ENCODE measurements at regions not wholly inside any gene's neighbourhood (a gene's known extent, or its start where the extent isn't known, plus 50 kb on each side); places are given as distances from the start of the nearest gene placed in this dataset.
"Not testable (repeated sequence)": the region's sequence is repeated elsewhere in the genome, so short reads cannot be mapped to it uniquely, and the experiment has no call there.

GRCh38 chr6:81003156-81003555 lies 749.3 kb downstream of the TENT5A start:
- no peaks in the 10 kb centered on the region for H3K27me3 ChIP-seq (replicated peaks; ENCODE audit: insufficient read depth)
- TF ChIP-seq POLR2A (IDR thresholded peaks at IDR 0.05) = no peak
- TF ChIP-seq CTCF (IDR thresholded peaks at IDR 0.05) = no peak
- no peak for TF ChIP-seq POLR2AphosphoS5 (IDR thresholded peaks at IDR 0.05)
- H3K4me1 ChIP-seq (replicated peaks) = no peaks in the 10 kb centered on the region
- no peak for DNase-seq (ENCODE audit: low spot score)
- H3K27ac ChIP-seq = no peak overlapping the region
- H3K4me3 ChIP-seq = no peak overlapping the region
- 45% methylated on average over 2 of the region's 2 CpGs for WGBS
- intact Hi-C loops (cut with DNase I) = no loop called here
- H3K9me3 ChIP-seq = no peaks in the 10 kb centered on the region
- no peaks in the 10 kb centered on the region for H3K36me3 ChIP-seq

- Histone ChIP-seq H3K36me3 (no peaks in the 10 kb centered on the region), H3K27ac (no peak overlapping the region), H3K4me1 (replicated peaks) (no peaks in the 10 kb centered on the region), H3K27me3 (replicated peaks; ENCODE audit: insufficient read depth) (no peaks in the 10 kb centered on the region), H3K4me3 (no peak overlapping the region), H3K9me3 (no peaks in the 10 kb centered on the region)
- WGBS = 45% methylated on average over 1 of the region's 1 CpG
- intact Hi-C loops (cut with DNase I) = no loop called here
- no peak for DNase-seq (ENCODE audit: low spot score)
- TF ChIP-seq CTCF (IDR thresholded peaks at IDR 0.05) (no peak), POLR2A (IDR thresholded peaks at IDR 0.05) (no peak), POLR2AphosphoS5 (IDR thresholded peaks at IDR 0.05) (no peak)
Observed at GRCh38 chr6:81002126-81002525, 750.4 kb downstream of the TENT5A start.

GRCh38 chr6:80991316-80991715 lies 761.2 kb downstream of the TENT5A start:
- no peaks in the 10 kb centered on the region for H3K4me1 ChIP-seq (replicated peaks)
- H3K36me3 ChIP-seq = no peaks in the 10 kb centered on the region
- no peak for DNase-seq (ENCODE audit: low spot score)
- intact Hi-C loops (cut with DNase I) = no loop called here
- H3K9me3 ChIP-seq = no peaks in the 10 kb centered on the region
- no peaks in the 10 kb centered on the region for H3K27me3 ChIP-seq (replicated peaks; ENCODE audit: insufficient read depth)
- H3K4me3 ChIP-seq = no peak overlapping the region
- 61% methylated on average over 2 of the region's 2 CpGs for WGBS
- no peak for TF ChIP-seq POLR2AphosphoS5 (IDR thresholded peaks at IDR 0.05)
- no peak for TF ChIP-seq POLR2A (IDR thresholded peaks at IDR 0.05)
- TF ChIP-seq CTCF (IDR thresholded peaks at IDR 0.05) = no peak
- no peak overlapping the region for H3K27ac ChIP-seq

- Histone ChIP-seq H3K9me3 (no peaks in the 10 kb centered on the region), H3K27ac (no peak overlapping the region), H3K36me3 (no peaks in the 10 kb centered on the region), H3K27me3 (replicated peaks; ENCODE audit: insufficient read depth) (no peaks in the 10 kb centered on the region), H3K4me3 (no peak overlapping the region), H3K4me1 (replicated peaks) (no peaks in the 10 kb centered on the region)
- TF ChIP-seq CTCF (IDR thresholded peaks at IDR 0.05) (no peak), POLR2AphosphoS5 (IDR thresholded peaks at IDR 0.05) (no peak), POLR2A (IDR thresholded peaks at IDR 0.05) (no peak)
- WGBS = 76% methylated on average over 3 of the region's 3 CpGs
- DNase-seq (ENCODE audit: low spot score) = no peak
- intact Hi-C loops (cut with DNase I) = no loop called here
Observed at GRCh38 chr6:80988892-80989291, 763.6 kb downstream of the TENT5A start.

- no peak for TF ChIP-seq CTCF (IDR thresholded peaks at IDR 0.05)
- no peak for TF ChIP-seq POLR2AphosphoS5 (IDR thresholded peaks at IDR 0.05)
- TF ChIP-seq POLR2A (IDR thresholded peaks at IDR 0.05) = no peak
- Histone ChIP-seq H3K4me1 (replicated peaks) (no peaks in the 10 kb centered on the region), H3K9me3 (no peaks in the 10 kb centered on the region), H3K27me3 (replicated peaks; ENCODE audit: insufficient read depth) (no peaks in the 10 kb centered on the region), H3K27ac (no peak overlapping the region), H3K36me3 (no peaks in the 10 kb centered on the region), H3K4me3 (no peak overlapping the region)
- DNase-seq (ENCODE audit: low spot score) = no peak
- 72% methylated on average over 3 of the region's 3 CpGs for WGBS
- intact Hi-C loops (cut with DNase I) = no loop called here
Observed at GRCh38 chr6:80988286-80988685, 764.2 kb downstream of the TENT5A start.

GRCh38 chr6:80981226-80981625 lies 771.3 kb downstream of the TENT5A start:
- H3K9me3 ChIP-seq; H3K4me3 ChIP-seq; intact Hi-C loops (cut with DNase I); H3K27ac ChIP-seq; H3K36me3 ChIP-seq; H3K4me1 ChIP-seq (replicated peaks); DNase-seq (ENCODE audit: low spot score); H3K27me3 ChIP-seq (replicated peaks; ENCODE audit: insufficient read depth): not testable (repeated sequence)
- 92% methylated on average over 2 of the region's 2 CpGs for WGBS

Measured in prostate gland (tissue), 2 donors.